Activated CD4-positive, alpha-beta T cell treated with anti-CD3 and anti-CD28 coated beads, Interleukin-2, amount 50 U/mL, for 48 hours (primary cell): ENCODE measurements at regions not wholly inside any gene's neighbourhood (a gene's known extent, or its start where the extent isn't known, plus 50 kb on each side); places are given as distances from the start of the nearest gene placed in this dataset.
"Not testable (repeated sequence)": the region's sequence is repeated elsewhere in the genome, so short reads cannot be mapped to it uniquely, and the experiment has no call there.

ENCODE experiments used
- DNase-seq, 2 experiments: peaks; one replicate each; pipeline ENCODE4 v3.0.0-alpha.2; 2020

- DNase-seq: no peak
Measured at GRCh38 chr6:90887764-90888163, 300.9 kb upstream of the MAP3K7 start.

DNA sequence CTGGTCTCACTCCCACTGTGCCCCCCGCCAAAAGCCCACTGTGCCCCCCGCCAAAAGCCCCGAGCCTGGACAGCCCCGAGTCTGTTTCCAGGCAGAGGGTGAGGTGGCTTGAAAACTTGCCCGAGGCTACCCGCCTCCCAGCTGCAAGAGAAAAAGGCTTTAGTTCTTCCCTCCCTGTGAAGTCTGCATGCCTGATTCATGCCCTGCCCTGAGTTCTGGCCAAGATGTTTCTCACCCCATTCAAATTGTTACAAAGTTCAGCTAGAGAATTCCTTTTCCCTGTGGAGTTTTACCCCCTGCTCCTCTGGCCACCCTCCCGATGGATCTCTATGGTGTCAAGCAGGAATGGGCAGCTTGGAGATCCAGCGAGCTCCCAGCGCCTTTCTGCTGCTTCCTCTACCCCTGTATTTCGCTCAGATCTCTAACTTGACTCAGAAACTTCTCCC, 298.8 kb upstream of the MAP3K7 start:
- DNase-seq: no peak

DNA sequence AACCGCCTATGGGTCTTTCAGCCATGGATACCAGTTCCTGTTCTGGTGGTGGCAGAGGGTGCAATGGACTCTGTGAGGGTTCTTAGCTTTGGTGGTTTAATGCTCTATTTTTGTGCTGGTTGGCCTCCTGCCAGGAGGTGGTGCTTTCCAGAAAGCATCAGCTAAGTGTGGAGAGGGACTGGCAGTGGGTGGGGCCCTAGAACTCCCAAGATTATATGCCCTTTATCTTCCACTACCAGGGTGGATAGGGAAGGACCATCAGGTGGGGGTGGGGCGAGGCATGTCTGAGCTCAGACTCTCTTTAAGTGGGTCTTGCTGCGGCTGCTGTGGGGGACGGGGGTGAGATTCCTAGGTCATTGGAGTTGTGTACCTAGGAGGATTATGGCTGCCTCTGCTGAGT, 298.3 kb upstream of the MAP3K7 start:
- not testable (repeated sequence) for DNase-seq

- DNase-seq: no peak
Measured at GRCh38 chr6:90877616-90878015, 290.7 kb upstream of the MAP3K7 start.

DNA sequence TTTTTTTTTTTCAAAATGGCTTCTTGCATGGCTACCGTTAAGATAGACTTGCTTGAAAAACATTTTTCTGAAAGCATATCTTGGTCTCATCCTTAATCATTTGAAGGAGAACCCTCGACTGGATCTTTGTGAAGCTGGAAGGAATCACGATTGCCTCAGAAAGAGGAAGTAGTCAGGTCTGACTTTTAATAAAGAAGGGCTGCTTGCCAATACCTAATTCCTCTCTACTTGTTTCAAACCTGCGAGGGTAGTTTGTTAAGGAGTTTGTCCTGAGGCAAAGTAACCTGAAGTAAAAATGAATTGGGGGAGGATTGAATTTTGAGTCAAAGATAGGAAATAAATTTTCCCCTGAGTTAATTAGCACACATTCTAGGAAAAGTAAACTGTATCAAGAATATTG, 288.1 kb upstream of the MAP3K7 start:
- no peak for DNase-seq

DNA sequence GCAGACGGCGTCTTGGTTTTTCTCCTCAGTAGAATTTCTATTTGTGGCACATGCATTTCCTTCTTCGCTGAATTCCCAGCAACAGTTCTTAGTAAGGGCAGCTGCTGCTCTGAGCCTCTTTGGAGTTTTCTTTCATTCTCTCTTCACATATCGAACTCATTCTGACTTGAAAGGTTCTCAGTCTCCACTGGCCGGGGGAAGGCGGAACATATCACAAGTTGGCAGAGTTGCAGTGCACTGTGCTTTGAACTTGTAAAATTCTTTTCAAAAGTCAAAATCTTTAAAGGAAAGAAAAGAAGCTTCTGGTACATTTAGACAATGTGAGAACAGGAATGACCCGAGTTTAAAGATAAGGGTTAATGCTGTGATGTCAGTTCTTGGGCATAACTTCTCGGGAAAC, 286.1 kb upstream of the MAP3K7 start:
- DNase-seq: no peak

- no peak for DNase-seq
Measured at GRCh38 chr6:90870561-90870960, 283.7 kb upstream of the MAP3K7 start.

DNA sequence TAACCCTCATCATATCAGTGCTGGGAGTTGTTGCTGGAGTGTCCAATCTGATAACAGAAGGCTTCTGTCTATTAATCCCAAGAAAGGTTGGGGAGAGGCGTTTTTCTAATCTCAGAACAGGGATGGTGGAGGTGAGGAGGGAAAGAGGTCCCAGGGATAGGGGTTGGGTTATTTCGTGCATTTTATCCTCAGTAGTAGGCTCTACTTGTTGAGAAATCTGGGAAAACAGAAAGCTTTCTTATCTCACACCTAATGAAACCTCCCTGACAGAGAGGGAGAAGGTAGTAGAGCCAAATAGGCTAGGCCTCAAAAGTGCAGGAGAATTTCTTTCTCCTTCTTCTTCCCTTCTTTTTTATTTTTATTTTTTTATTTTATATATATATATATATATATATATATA, 281.8 kb upstream of the MAP3K7 start:
- no peak for DNase-seq

DNA sequence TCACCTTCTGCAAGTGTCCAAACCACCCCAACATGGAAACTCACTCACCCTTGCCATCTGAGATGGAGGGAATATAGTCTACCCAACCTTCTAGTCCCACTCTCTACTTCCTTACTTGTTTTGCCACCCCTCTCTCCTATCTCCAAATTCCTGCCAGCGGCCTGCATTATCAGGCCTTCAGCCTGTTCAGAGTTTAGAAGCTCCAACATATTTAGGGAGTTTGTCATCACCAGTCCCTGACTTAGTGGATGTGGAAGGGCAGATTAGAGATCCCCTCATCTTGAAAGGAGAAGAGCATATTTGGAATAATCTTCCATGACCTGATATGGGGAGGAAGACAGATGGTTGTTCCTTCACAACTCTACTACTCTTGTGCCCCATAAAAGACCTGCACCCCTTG, 281.4 kb upstream of the MAP3K7 start:
- DNase-seq: no peak

DNA sequence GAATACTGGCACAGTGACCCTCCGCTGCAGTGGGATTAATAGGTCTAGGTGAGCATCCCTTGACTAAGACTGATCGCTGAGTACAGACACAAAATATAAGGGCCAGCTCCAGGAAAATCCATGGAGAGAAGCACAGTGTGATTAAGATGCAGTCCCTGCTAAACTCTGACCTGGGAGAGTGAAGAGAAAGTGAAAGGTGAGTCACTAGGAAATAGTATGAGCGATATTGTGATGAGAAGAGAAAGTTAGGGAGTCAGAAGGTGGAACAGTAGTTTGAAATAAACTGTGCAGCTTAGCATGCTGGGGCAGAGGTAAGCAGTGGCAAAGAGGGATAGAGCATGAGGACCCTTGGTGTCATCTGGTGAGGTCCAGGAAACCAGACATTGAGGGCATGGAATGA, 278.6 kb upstream of the MAP3K7 start:
- no peak for DNase-seq

GRCh38 chr6:90863043-90863442, 276.2 kb upstream of the MAP3K7 start:
- no peak for DNase-seq

- no peak for DNase-seq
Measured at GRCh38 chr6:90860822-90861601, 274.1 kb upstream of the MAP3K7 start.

DNA sequence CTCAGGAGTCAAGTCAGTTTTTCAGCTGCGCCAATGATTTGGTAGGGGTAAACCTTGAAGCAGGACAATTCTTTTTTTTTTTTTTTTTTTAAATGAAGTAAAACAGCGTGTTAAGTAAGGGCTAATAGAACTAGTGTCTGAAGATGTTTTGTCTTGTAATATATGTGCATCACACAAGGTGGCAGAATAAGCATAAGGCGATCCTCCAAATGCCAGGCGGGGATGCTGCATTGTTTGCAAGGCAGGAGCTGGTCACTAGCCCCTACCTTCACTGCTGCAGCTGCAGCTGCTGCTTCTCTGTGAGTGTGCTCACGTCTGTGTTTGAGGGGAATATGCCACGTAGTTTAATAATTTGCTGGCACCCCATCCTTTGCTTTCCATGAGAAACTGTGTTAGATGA, 272.7 kb upstream of the MAP3K7 start:
- no peak for DNase-seq

DNA sequence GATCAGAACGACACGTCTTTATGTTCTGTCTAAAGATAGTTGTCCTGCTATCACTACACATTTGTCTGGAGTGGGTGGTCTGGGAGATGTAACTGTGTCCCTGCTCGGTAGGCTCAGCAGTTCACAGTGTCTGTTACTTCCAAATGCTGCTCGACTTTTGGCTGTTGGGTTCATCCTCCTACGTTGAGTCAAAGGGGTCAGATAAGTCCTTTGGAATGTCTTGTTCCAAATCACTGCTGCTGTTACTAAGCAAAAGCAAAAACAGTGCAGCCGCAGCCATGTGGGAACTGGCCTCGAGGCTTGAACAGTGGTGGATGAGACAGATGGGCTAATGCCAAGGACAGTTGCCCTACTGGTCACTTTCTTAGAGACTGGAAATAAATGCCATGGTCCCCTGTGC, 272.2 kb upstream of the MAP3K7 start:
- DNase-seq: no peak

DNA sequence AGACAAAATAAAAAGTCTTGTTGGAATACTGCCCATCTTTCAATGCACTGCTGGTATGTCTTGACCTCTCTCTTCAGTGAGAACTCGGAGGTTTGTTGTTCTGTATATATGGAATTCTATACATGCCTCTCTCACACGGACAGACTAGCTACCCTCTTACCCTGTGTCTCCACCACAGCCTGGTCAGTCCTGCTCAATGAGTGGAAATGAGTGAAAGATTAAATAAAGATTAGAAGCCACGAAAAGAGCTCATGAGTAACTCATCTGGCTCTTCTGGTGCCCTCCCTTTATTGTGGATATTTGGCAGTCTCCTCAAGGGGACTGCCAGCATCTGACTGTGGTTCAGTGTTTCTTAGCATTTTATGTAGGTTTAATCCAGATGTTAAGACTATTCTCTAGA, 262.8 kb upstream of the MAP3K7 start:
- no peak for DNase-seq

- no peak for DNase-seq
Measured at GRCh38 chr6:90846824-90847223, 260.0 kb upstream of the MAP3K7 start.

- no peak for DNase-seq
Measured at GRCh38 chr6:90835596-90836212, 248.8 kb upstream of the MAP3K7 start.

GRCh38 chr6:90829311-90829710, 242.4 kb upstream of the MAP3K7 start:
- DNase-seq: no peak

- no peak for DNase-seq
Measured at GRCh38 chr6:90820436-90820835, 233.6 kb upstream of the MAP3K7 start.

- no peak for DNase-seq
Measured at GRCh38 chr6:90819483-90819882, 232.6 kb upstream of the MAP3K7 start.

GRCh38 chr6:90818163-90818562, 231.3 kb upstream of the MAP3K7 start:
- no peak for DNase-seq

- DNase-seq: no peak
Measured at GRCh38 chr6:90816764-90817163, 229.9 kb upstream of the MAP3K7 start.

GRCh38 chr6:90811596-90812226, 224.8 kb upstream of the MAP3K7 start:
- no peak for DNase-seq

DNA sequence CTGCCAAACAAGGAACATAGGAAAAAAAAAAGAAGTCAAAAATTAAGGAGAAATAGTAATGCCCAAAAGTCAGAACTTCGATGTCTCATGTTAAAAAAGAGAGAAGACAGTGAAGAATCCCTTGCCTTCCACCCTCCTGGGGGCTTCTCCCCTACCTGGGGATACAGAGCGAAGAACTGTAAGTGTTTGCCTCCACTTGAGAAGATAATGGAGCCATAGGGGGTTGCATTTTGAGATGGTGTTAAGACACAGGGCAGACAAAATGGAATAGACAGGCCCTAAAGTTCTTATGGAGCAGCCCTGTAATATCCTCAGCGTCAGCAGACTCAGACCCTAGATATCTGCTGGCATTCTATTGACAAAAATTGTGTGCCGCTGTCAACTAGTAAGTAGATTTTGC, 222.2 kb upstream of the MAP3K7 start:
- no peak for DNase-seq
